Endodermal cell (in vitro differentiated cells): ENCODE measurements at regions not wholly inside any gene's neighbourhood (a gene's known extent, or its start where the extent isn't known, plus 50 kb on each side); places are given as distances from the start of the nearest gene placed in this dataset.
A peak's percentile ranks its signal among the peaks of the same experiment; 100 is the strongest.

Experiments
- DNase-seq: peaks from one replicate; pipeline ENCODE4 v3.0.0-alpha.2; 2017
- H3K27ac ChIP-seq: 2 replicates; pipeline ENCODE4 v1.5.1; 2013; ENCODE audit warnings: mild to moderate bottlenecking, low read depth, low read length, moderate library complexity
- H3K27me3 ChIP-seq: 2 replicates; pipeline ENCODE4 v1.6.1; 2013; ENCODE audit warnings: mild to moderate bottlenecking, low read length, moderate library complexity; ENCODE audit not compliant: insufficient read depth, control insufficient read depth, poor library complexity, severe bottlenecking
- H3K36me3 ChIP-seq: 2 replicates; pipeline ENCODE4 v1.7.0; 2013; ENCODE audit warnings: mild to moderate bottlenecking, low read length, moderate library complexity; ENCODE audit not compliant: control insufficient read depth, insufficient read depth
- H3K4me1 ChIP-seq: one replicate; pipeline ENCODE4 v1.7.0; 2013; ENCODE audit warnings: low read length; ENCODE audit not compliant: control insufficient read depth, insufficient read depth
- H3K4me3 ChIP-seq: 2 replicates; pipeline ENCODE4 v1.5.1; 2013; ENCODE audit warnings: mild to moderate bottlenecking, low read length, moderate library complexity
- H3K9ac ChIP-seq: 2 replicates; pipeline ENCODE4 v1.6.1; 2013; ENCODE audit warnings: mild to moderate bottlenecking, low read length, moderate library complexity; ENCODE audit not compliant: poor library complexity, severe bottlenecking; ENCODE audit errors: extremely low read depth
- H3K9me3 ChIP-seq: 2 replicates; pipeline ENCODE4 v1.6.1; 2013; ENCODE audit warnings: mild to moderate bottlenecking, low read length, moderate library complexity; ENCODE audit not compliant: control insufficient read depth
- H3K27ac Mint-ChIP-seq: 2 replicates; pipeline ENCODE4 v1.8.0; 2020; ENCODE audit warnings: mixed read lengths
- H3K27me3 Mint-ChIP-seq: 2 replicates; pipeline ENCODE4 v1.8.0; 2021; ENCODE audit warnings: mild to moderate bottlenecking, mixed read lengths; ENCODE audit not compliant: insufficient read depth
- H3K36me3 Mint-ChIP-seq: 2 replicates; pipeline ENCODE4 v1.8.0; 2020; ENCODE audit warnings: low read depth, mixed read lengths
- H3K4me1 Mint-ChIP-seq: 2 replicates; pipeline ENCODE4 v1.8.0; 2020; ENCODE audit warnings: mixed read lengths
- H3K4me3 Mint-ChIP-seq: 2 replicates; pipeline ENCODE4 v1.8.0; 2020; ENCODE audit warnings: mild to moderate bottlenecking, moderate library complexity, mixed read lengths
- H3K9me3 Mint-ChIP-seq: 2 replicates; pipeline ENCODE4 v1.8.0; 2020; ENCODE audit warnings: mild to moderate bottlenecking, mixed read lengths
- CTCF ChIP-seq: fragments of 200-600 bp; sonication (generic); conservative IDR thresholded peaks from 2 replicates; pipeline ENCODE4 v1.5.0; 2021; ENCODE audit warnings: antibody characterized with exemption, mild to moderate bottlenecking
- WGBS, 2 experiments: methylation state at CpG; one replicate each; pipeline versions ENCODE4 v1.1.5 to v1.1.7; 2013; ENCODE audit warnings: missing lambda C conversion rate in 2 of 2, mixed read lengths in 1 of 2; ENCODE audit not compliant: insufficient coverage in 1 of 2, insufficient read length in 1 of 2; 5-methylcytosine and 5-hydroxymethylcytosine counted together

DNA sequence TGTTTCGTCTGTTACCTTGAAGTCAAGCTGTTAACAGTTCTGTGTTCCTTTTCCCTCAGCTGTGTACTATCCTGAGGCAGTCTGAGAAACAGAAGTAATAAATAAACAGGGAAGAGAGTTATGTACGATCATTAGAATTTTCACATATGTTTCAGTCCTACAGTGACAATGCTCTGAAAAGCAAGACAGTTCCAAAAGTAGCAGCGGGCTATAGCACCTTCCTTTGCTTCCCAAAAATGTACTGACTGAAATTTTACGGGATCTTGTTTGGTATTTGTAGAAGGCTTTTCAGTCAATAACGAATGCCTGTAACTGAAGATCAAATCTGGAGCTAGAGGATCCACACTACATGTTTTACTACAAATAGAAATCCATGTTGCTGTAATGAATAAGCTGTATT lies 428.1 kb downstream of the PYDC2 start:
- no peak overlapping the region for H3K27ac ChIP-seq
- H3K4me1 ChIP-seq = peaks cover 11% of the 10 kb centered on the region
- H3K9me3 ChIP-seq = no peaks in the 10 kb centered on the region
- no peak overlapping the region for H3K9ac ChIP-seq
- DNase-seq = no peak
- no peaks in the 10 kb centered on the region for H3K27me3 ChIP-seq
- no peaks in the 10 kb centered on the region for H3K9me3 Mint-ChIP-seq
- peaks cover 24% of the 10 kb centered on the region for H3K36me3 Mint-ChIP-seq
- WGBS, 2 experiments = 67 to 90% methylated on average over 2 to 5 of the region's 5 CpGs
- peak overlapping the region; percentile 36 for H3K27ac Mint-ChIP-seq
- no peaks in the 10 kb centered on the region for H3K36me3 ChIP-seq
- TF ChIP-seq CTCF = no peak
- H3K4me3 ChIP-seq = no peak overlapping the region
- peaks cover 29% of the 10 kb centered on the region for H3K4me1 Mint-ChIP-seq
- H3K4me3 Mint-ChIP-seq = no peak overlapping the region
- H3K27me3 Mint-ChIP-seq = no peaks in the 10 kb centered on the region

DNA sequence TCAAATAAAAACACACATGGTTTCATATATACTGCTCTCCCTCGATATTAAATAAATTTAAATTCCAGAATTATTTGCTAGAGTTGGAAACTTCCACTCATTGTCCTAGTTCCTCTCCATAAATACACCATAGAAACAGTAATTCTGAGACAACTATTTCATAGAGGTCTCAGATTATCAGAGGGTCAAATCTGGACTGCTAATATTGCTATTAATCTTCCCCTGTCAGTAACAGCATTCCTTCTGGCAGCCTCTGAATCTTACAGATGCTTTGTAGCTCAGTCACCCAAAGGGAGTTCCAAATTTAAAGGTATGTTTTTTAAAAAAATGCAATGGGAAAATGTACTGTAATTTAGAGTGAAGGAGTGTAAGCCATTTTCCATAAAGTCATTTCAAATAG lies 428.8 kb downstream of the PYDC2 start:
- Mint-ChIP-seq H3K4me3 (no peak overlapping the region), H3K36me3 (peaks cover 24% of the 10 kb centered on the region), H3K27me3 (no peaks in the 10 kb centered on the region), H3K27ac (peak overlapping the region; percentile 28), H3K4me1 (peaks cover 33% of the 10 kb centered on the region), H3K9me3 (no peaks in the 10 kb centered on the region)
- Histone ChIP-seq H3K27ac (no peak overlapping the region), H3K27me3 (no peaks in the 10 kb centered on the region), H3K36me3 (no peaks in the 10 kb centered on the region), H3K4me1 (peaks cover 13% of the 10 kb centered on the region), H3K4me3 (no peak overlapping the region), H3K9ac (no peak overlapping the region), H3K9me3 (no peaks in the 10 kb centered on the region)
- WGBS, 2 experiments = 83 to 100% methylated on average over 1 of the region's 1 CpG
- no peak for TF ChIP-seq CTCF
- DNase-seq = no peak

GRCh38 chr3:191894406-191894805 lies 433.4 kb downstream of the PYDC2 start:
- Histone ChIP-seq H3K27me3 (no peaks in the 10 kb centered on the region), H3K9me3 (no peaks in the 10 kb centered on the region), H3K4me1 (peaks cover 7% of the 10 kb centered on the region), H3K9ac (no peak overlapping the region), H3K27ac (no peak overlapping the region), H3K4me3 (no peak overlapping the region), H3K36me3 (no peaks in the 10 kb centered on the region)
- 73 to 80% methylated on average over 1 of the region's 1 CpG for WGBS, 2 experiments
- H3K27me3 Mint-ChIP-seq = no peaks in the 10 kb centered on the region
- H3K27ac Mint-ChIP-seq = peak overlapping the region; percentile 9
- H3K4me3 Mint-ChIP-seq = no peak overlapping the region
- no peak for DNase-seq
- TF ChIP-seq CTCF = no peak
- H3K4me1 Mint-ChIP-seq = peaks cover 34% of the 10 kb centered on the region
- H3K9me3 Mint-ChIP-seq = no peaks in the 10 kb centered on the region
- H3K36me3 Mint-ChIP-seq = peaks cover 12% of the 10 kb centered on the region
